ENCODE measurements at regions not wholly inside any gene's neighbourhood (a gene's known extent, or its start where the extent isn't known, plus 50 kb on each side); places are given as distances from the start of the nearest gene placed in this dataset.
A peak's percentile ranks its signal among the peaks of the same experiment; 100 is the strongest.
"Not testable (repeated sequence)": the region's sequence is repeated elsewhere in the genome, so short reads cannot be mapped to it uniquely, and the experiment has no call there.

DNA sequence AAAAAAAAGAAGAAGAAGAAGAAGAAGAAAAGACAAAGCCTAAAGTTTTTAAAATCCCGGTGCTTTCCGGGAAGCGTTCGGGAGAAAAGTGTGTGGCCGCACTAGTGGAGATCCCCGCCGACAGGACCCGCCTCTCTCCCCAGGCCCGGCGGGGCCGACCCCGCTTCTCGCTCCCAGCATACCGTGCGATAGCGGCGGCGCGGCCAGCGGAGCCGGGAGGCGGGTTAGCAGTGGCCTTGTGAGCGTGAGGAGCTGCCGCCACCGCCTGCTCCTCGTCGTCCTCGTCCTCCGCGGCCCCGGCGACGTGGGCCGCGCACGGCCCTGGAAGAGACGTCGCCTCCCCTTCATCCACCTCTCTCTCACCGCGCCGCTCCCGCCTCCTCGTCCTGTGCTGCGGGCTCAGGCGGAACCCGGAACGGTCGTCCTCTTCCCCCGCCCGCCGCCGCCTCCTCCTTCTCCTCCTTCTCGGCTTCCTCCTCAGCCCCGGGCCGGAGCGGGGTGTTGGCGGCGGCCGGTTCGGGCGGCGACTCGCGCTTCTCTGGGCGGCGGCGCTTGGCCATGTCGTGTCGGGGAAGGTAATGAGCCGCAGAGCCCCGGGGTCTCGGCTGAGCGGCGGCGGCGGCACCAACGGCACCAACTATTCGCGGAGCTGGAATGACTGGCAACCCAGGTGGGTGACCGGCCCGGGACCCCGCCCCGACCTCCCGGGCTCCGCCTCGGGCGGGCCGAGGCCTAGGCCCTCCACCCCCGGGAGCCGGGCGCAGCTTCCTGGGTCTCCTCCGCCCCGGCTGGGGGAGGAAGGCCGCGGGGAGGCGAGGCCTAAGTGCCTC lies 62.6 kb upstream of the CDR2 start:
- DNase-seq (ENCODE audit: low read depth), result peak; percentile 39

DNA sequence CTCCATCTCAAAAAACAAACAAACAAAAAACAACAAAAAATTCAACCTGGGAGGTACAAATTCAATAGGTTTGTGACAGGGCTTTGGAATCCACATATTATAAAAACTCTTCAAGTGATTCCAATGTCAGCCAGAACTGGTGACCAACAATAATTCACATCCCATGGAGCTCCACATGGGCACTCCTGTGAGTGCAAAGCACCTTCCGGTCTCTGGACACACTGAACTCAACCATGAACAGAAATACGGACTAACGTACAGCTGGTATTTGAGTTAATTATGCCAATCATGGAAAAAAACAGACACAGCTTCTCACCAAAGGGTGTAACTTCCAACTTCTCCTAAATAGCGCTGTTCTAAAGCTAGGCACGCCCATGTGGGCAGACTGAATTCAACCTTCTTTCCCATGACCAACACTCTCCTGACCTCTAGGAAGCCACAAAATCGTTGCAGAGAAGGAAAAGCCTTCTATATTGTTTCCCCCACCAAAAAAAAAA lies 62.0 kb upstream of the CDR2 start:
- not testable (repeated sequence) for DNase-seq (ENCODE audit: low read depth)

DNA sequence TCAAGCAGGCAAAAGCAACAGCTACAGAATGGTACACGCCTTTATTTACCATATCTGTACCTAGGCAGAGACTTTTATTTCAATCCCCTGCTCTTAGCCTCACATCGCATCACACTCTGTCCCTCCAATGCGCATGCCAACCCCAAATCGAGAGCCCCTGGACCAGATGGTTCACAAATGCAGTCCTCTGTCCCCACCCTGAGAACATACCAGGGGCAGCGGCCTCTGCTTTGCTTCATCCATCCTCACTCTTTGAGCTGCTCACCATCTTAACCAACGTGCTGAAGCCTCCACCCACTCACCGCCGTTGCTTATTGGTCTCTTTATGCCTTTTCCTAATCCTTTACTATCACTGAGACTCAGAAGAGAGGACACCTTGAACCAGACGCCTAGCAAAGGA lies 56.9 kb upstream of the CDR2 start:
- DNase-seq (ENCODE audit: low read depth), result not testable (repeated sequence)

DNA sequence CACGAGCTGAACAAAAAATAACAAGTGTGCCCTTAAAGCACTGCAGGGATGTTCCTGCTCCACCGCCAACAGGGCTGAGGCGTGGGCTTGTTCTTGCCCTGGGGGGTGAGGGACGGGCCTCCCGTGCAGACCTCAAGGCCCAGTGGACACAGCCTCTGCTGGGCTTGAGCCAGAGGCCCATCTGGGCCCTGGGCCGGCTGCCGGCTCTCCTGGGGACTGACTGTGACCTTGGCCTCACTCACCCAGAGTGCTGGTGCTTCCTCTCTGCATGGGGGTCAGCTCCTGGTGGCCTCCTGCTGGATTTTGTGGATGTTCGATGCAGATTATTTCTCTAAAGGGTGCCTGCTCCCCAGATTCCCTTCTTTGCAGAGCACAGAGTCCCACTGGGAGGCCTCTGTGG lies 54.2 kb upstream of the CDR2 start:
- no peak for DNase-seq (ENCODE audit: low read depth)

DNA sequence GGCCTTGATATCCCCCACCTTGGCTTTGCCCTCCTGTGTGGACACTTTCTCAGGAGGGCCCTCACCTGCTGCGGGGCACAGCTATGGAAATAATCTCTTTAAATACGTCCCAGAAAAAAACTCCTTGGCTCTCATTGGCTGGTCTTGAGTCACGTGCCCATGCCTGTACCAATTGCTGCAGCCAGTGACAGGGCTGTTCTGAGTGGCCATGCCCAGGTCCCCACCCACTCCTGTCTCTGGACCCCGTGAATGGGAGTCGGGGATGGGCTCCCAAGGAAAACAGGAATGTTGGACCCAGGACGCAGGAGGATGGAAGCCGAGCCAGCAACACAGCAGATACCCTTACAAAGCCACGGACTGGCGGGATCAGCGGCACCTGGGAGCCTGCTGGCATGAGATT lies 53.1 kb upstream of the CDR2 start:
- DNase-seq (ENCODE audit: low read depth), result no peak

DNA sequence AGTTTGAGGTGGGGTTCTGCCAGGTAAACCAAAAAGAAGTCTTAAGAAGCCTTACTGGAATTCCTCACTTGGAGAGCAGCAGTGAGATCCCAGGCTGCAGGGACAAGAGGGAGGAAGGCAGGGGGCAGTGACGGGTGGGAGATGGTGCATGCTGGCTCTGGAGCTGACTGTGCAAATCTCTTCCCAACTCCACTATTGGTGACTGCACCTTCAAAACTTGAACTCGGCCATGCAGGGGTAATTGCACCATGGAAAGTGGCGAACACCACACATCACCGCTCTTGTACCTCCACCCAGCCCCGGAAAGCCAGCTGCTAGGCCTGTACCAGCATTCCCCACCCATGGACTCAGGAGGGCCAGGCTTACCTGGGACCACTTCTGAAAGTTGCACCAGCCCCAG lies 51.4 kb upstream of the CDR2 start:
- no peak for DNase-seq (ENCODE audit: low read depth)

DNA sequence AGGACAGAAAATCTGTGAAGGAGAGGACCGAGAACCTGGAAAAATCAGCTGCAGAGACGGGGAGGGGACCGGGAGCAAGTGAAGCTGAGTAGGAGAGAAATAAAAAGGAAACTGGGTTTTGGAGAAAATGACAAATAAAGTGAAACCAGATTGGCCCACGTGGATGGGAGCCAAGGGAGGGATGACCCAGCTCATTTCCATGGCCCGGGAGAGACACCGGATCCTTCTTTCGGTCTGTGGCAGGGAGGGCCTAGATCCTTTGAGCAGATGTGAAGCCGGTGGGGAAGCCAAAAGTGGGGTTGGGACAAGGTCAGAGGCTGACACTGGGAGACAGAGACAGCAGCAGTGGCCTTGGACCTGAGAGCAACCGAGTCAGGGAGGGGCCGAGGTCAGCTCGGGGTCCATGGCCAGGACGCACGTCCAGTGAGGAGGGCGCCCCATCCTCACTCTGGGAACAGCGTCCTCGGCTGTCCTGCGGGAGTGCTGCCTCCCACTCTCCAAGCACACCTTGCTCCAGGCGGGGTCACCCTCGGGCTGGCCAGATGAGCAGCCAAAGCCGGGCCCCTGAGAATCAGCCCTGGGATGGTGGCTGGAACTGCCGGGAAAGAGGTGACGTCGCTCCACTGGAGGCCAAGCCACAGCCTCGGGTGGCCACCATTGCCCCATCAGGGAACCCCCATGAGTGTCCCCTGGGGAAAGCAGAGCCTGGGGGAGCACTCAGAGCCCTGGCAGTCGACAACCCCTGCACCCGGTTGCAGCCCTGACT lies 50.8 kb upstream of the CDR2 start:
- DNase-seq (ENCODE audit: low read depth), result no peak

DNA sequence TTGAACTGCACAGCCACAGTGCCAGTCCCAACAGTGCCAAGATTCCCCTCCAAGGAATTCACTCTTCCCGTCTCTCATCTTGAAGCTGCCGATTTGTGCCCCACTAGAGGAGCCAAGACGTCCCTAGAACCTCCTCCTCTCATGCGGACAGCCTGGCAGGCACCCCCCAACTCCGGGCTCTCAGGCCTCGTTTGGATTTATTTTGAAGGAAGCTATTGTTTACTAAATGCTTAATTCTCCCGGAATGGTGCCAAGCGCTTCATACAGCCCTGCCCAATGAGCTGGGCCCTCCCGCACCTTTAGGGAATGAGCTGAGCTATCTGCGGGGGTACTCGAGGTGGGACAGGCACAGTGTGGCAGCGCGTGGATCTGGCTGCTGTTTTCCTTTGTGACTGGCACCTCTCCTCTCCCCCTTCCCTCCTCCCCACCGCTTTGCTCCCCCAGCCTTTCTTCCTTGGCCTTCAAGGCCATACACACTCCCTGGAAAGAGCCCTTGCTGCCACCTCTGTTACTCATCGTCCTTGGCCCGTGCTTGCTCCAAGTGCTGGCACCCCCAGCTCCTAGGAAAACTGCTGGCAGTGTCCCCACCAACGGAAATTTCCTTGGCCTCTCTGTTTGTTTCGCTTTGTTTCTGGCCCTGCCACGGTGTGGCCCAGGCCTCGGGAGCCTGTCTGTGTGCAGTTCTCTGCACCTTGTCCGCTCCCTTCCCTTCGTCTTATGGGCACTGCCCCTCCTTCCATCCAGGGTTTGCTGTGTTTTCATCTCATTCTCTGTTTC lies 49.9 kb upstream of the CDR2 start:
- no peak for DNase-seq (ENCODE audit: low read depth)
